ENCODE measurements at regions not wholly inside any gene's neighbourhood (a gene's known extent, or its start where the extent isn't known, plus 50 kb on each side); places are given as distances from the start of the nearest gene placed in this dataset.

GRCh38 chr7:18387191-18387735 is 108.3 kb upstream of the HDAC9 start:
- WGBS, 2 experiments (ENCODE audit: insufficient coverage in 2 of 2), result 100% methylated on average over 2 of the region's 2 CpGs; no CpG with 5 or more reads in 1 of the 2 experiments
- no peak overlapping the region for H3K4me3 ChIP-seq (ENCODE audit: extremely low read depth, insufficient read depth, low read length, poor library complexity, severe bottlenecking)
- H3K36me3 ChIP-seq (ENCODE audit: control insufficient read depth, insufficient read depth, low read length), result no peaks in the 10 kb centered on the region
- H3K9me3 ChIP-seq (ENCODE audit: control insufficient read depth, low read length), result no peaks in the 10 kb centered on the region
- no peaks in the 10 kb centered on the region for H3K4me1 ChIP-seq (ENCODE audit: control insufficient read depth, insufficient read depth, low read length, poor library complexity, severe bottlenecking)
- H3K27ac ChIP-seq (ENCODE audit: low read depth, low read length, severe bottlenecking), result no peak overlapping the region

DNA sequence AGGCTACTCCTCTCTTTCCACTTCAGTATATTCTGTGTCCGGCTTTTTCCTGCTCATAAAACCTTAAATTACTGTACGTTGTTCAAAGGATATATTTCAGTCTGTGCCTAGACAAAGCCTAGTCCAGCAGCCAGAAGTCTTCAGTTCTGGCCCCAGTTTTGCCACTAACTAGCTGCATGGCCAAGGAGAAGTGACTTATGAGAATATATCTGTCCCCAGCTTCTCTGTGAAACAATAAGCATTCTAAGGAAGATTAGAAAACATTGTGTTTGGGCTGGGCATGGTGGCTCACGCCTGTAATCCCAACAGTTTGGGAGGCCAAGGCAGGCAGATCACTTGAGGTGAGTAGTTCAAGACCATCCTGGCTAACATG is 105.0 kb upstream of the HDAC9 start:
- no peak overlapping the region for H3K4me3 ChIP-seq (ENCODE audit: extremely low read depth, insufficient read depth, low read length, poor library complexity, severe bottlenecking)
- no peaks in the 10 kb centered on the region for H3K9me3 ChIP-seq (ENCODE audit: control insufficient read depth, low read length)
- WGBS, 2 experiments (ENCODE audit: insufficient coverage in 2 of 2), result 92 to 100% methylated on average over 2 to 3 of the region's 3 CpGs
- H3K27ac ChIP-seq (ENCODE audit: low read depth, low read length, severe bottlenecking), result no peak overlapping the region
- no peaks in the 10 kb centered on the region for H3K36me3 ChIP-seq (ENCODE audit: control insufficient read depth, insufficient read depth, low read length)
- no peaks in the 10 kb centered on the region for H3K4me1 ChIP-seq (ENCODE audit: control insufficient read depth, insufficient read depth, low read length, poor library complexity, severe bottlenecking)

- H3K4me3 ChIP-seq (ENCODE audit: extremely low read depth, insufficient read depth, low read length, poor library complexity, severe bottlenecking), result no peak overlapping the region
- H3K36me3 ChIP-seq (ENCODE audit: control insufficient read depth, insufficient read depth, low read length), result no peaks in the 10 kb centered on the region
- H3K4me1 ChIP-seq (ENCODE audit: control insufficient read depth, insufficient read depth, low read length, poor library complexity, severe bottlenecking), result no peaks in the 10 kb centered on the region
- no peaks in the 10 kb centered on the region for H3K9me3 ChIP-seq (ENCODE audit: control insufficient read depth, low read length)
- H3K27ac ChIP-seq (ENCODE audit: low read depth, low read length, severe bottlenecking), result no peak overlapping the region
- 86 to 89% methylated on average over 1 of the region's 4 CpGs for WGBS, 2 experiments (ENCODE audit: insufficient coverage in 2 of 2)
Observed at GRCh38 chr7:18393465-18394118, 102.0 kb upstream of the HDAC9 start.

- WGBS, 2 experiments (ENCODE audit: insufficient coverage in 2 of 2), result no CpG with 5 or more reads among the region's 1 CpG
- H3K4me1 ChIP-seq (ENCODE audit: control insufficient read depth, insufficient read depth, low read length, poor library complexity, severe bottlenecking), result no peaks in the 10 kb centered on the region
- H3K9me3 ChIP-seq (ENCODE audit: control insufficient read depth, low read length), result no peaks in the 10 kb centered on the region
- H3K36me3 ChIP-seq (ENCODE audit: control insufficient read depth, insufficient read depth, low read length), result no peaks in the 10 kb centered on the region
- no peak overlapping the region for H3K4me3 ChIP-seq (ENCODE audit: extremely low read depth, insufficient read depth, low read length, poor library complexity, severe bottlenecking)
- no peak overlapping the region for H3K27ac ChIP-seq (ENCODE audit: low read depth, low read length, severe bottlenecking)
Observed at GRCh38 chr7:18395868-18396267, 99.7 kb upstream of the HDAC9 start.

DNA sequence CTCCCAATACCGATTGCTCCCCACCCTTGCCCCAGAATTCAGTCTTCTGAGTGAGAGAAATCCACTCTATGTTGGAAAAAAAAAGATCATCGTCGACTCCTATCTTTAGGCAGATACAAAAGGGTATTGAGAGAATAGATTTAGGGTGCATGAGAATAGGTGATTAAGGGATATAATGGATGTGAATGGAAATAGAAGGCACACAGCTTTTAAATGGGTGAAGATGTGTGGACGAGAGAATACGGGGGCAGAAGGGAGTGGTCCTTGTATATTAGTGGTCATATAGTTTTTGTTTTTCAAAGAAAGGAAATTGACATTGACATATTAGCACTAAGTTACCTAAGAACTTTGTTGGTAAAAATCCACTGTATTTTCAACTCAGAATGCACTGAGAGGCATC is 98.6 kb upstream of the HDAC9 start:
- Histone ChIP-seq H3K4me3 (ENCODE audit: extremely low read depth, insufficient read depth, low read length, poor library complexity, severe bottlenecking) (no peak overlapping the region), H3K9me3 (ENCODE audit: control insufficient read depth, low read length) (no peaks in the 10 kb centered on the region), H3K36me3 (ENCODE audit: control insufficient read depth, insufficient read depth, low read length) (no peaks in the 10 kb centered on the region), H3K4me1 (ENCODE audit: control insufficient read depth, insufficient read depth, low read length, poor library complexity, severe bottlenecking) (no peaks in the 10 kb centered on the region), H3K27ac (ENCODE audit: low read depth, low read length, severe bottlenecking) (no peak overlapping the region)
- 60 to 67% methylated on average over 3 to 4 of the region's 5 CpGs for WGBS, 2 experiments (ENCODE audit: insufficient coverage in 2 of 2)

GRCh38 chr7:18399436-18400235 is 95.9 kb upstream of the HDAC9 start:
- H3K27ac ChIP-seq (ENCODE audit: low read depth, low read length, severe bottlenecking), result no peak overlapping the region
- no peaks in the 10 kb centered on the region for H3K4me1 ChIP-seq (ENCODE audit: control insufficient read depth, insufficient read depth, low read length, poor library complexity, severe bottlenecking)
- H3K36me3 ChIP-seq (ENCODE audit: control insufficient read depth, insufficient read depth, low read length), result no peaks in the 10 kb centered on the region
- 88 to 89% methylated on average over 2 to 4 of the region's 4 CpGs for WGBS, 2 experiments (ENCODE audit: insufficient coverage in 2 of 2)
- no peaks in the 10 kb centered on the region for H3K9me3 ChIP-seq (ENCODE audit: control insufficient read depth, low read length)
- no peak overlapping the region for H3K4me3 ChIP-seq (ENCODE audit: extremely low read depth, insufficient read depth, low read length, poor library complexity, severe bottlenecking)

DNA sequence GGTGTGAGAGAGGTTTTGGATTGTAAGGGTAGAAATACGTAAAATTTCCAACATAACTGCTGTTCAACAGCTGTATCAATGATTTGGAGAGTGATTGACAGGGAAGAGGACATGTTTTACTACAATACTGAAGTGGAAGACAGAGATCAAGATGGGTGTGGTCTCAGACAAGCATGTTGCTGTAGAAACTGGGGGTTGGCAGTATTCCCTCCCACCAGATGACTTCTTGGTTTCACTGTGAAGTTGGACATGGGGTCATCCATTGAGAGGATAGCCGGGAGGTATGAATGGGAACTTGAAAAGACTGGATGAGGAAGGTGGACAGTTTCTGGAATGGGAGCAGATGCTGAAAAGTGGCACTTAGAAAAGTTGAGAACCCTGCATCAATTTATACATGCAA is 95.3 kb upstream of the HDAC9 start:
- no peak overlapping the region for H3K4me3 ChIP-seq (ENCODE audit: extremely low read depth, insufficient read depth, low read length, poor library complexity, severe bottlenecking)
- no peak overlapping the region for H3K27ac ChIP-seq (ENCODE audit: low read depth, low read length, severe bottlenecking)
- H3K36me3 ChIP-seq (ENCODE audit: control insufficient read depth, insufficient read depth, low read length), result no peaks in the 10 kb centered on the region
- H3K9me3 ChIP-seq (ENCODE audit: control insufficient read depth, low read length), result no peaks in the 10 kb centered on the region
- 90 to 100% methylated on average over 2 of the region's 2 CpGs for WGBS, 2 experiments (ENCODE audit: insufficient coverage in 2 of 2)
- H3K4me1 ChIP-seq (ENCODE audit: control insufficient read depth, insufficient read depth, low read length, poor library complexity, severe bottlenecking), result no peaks in the 10 kb centered on the region

DNA sequence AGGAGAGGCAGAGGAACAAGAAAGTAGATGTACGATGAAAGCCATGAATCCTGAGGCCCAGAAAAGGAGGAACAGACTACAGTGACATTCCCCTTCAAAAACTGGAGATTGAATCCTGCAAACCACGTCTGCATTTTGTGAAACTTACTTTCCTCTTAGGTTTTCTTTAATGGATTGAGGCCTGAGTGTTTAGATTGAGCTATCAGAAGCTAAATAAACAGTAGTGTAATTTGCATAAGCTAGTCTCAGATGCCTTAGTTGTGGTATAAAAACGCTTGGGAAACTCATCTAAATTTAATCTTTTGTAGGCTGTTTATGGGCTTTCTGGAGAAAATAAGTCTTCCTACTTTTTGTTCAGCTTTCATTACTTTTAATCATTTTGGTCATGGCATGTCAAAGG is 94.8 kb upstream of the HDAC9 start:
- no peaks in the 10 kb centered on the region for H3K36me3 ChIP-seq (ENCODE audit: control insufficient read depth, insufficient read depth, low read length)
- no peaks in the 10 kb centered on the region for H3K4me1 ChIP-seq (ENCODE audit: control insufficient read depth, insufficient read depth, low read length, poor library complexity, severe bottlenecking)
- WGBS, 2 experiments (ENCODE audit: insufficient coverage in 2 of 2), result 80 to 100% methylated on average over 1 of the region's 3 CpGs
- H3K9me3 ChIP-seq (ENCODE audit: control insufficient read depth, low read length), result no peaks in the 10 kb centered on the region
- H3K27ac ChIP-seq (ENCODE audit: low read depth, low read length, severe bottlenecking), result no peak overlapping the region
- no peak overlapping the region for H3K4me3 ChIP-seq (ENCODE audit: extremely low read depth, insufficient read depth, low read length, poor library complexity, severe bottlenecking)

GRCh38 chr7:18401757-18402156 is 93.8 kb upstream of the HDAC9 start:
- Histone ChIP-seq H3K4me3 (ENCODE audit: extremely low read depth, insufficient read depth, low read length, poor library complexity, severe bottlenecking) (no peak overlapping the region), H3K27ac (ENCODE audit: low read depth, low read length, severe bottlenecking) (no peak overlapping the region), H3K9me3 (ENCODE audit: control insufficient read depth, low read length) (no peaks in the 10 kb centered on the region), H3K4me1 (ENCODE audit: control insufficient read depth, insufficient read depth, low read length, poor library complexity, severe bottlenecking) (no peaks in the 10 kb centered on the region), H3K36me3 (ENCODE audit: control insufficient read depth, insufficient read depth, low read length) (no peaks in the 10 kb centered on the region)
- 75 to 100% methylated on average over 1 of the region's 1 CpG for WGBS, 2 experiments (ENCODE audit: insufficient coverage in 2 of 2)

- H3K4me1 ChIP-seq (ENCODE audit: control insufficient read depth, insufficient read depth, low read length, poor library complexity, severe bottlenecking), result no peaks in the 10 kb centered on the region
- H3K4me3 ChIP-seq (ENCODE audit: extremely low read depth, insufficient read depth, low read length, poor library complexity, severe bottlenecking), result no peak overlapping the region
- H3K36me3 ChIP-seq (ENCODE audit: control insufficient read depth, insufficient read depth, low read length), result no peaks in the 10 kb centered on the region
- WGBS, 2 experiments (ENCODE audit: insufficient coverage in 2 of 2), result 85 to 91% methylated on average over 4 of the region's 5 CpGs
- no peak overlapping the region for H3K27ac ChIP-seq (ENCODE audit: low read depth, low read length, severe bottlenecking)
- no peaks in the 10 kb centered on the region for H3K9me3 ChIP-seq (ENCODE audit: control insufficient read depth, low read length)
Observed at GRCh38 chr7:18402488-18403183, 92.9 kb upstream of the HDAC9 start.

Data from mesodermal cell (in vitro differentiated cells).